GM18507 (cell line): ENCODE measurements at regions not wholly inside any gene's neighbourhood (a gene's known extent, or its start where the extent isn't known, plus 50 kb on each side); places are given as distances from the start of the nearest gene placed in this dataset.

Source experiments
- DNase-seq: peaks from one replicate; pipeline ENCODE4 v3.0.0; 2011; ENCODE audit warnings: low read depth; ENCODE audit not compliant: insufficient read length; ENCODE audit errors: extremely low spot score
- FAIRE-seq: peaks from 2 replicates; lab custom pipeline; 2011; peaks lifted over from hg19 to GRCh38; lab: Jason Lieb, UNC

GRCh38 chr4:128385683-128386304 lies 98.2 kb upstream of the PGRMC2 start:
- FAIRE-seq (no peak), DNase-seq (no peak)

- FAIRE-seq (no peak), DNase-seq (no peak)
These were observed 97.4 kb upstream of the PGRMC2 start for GRCh38 chr4:128384765-128385598.

DNA sequence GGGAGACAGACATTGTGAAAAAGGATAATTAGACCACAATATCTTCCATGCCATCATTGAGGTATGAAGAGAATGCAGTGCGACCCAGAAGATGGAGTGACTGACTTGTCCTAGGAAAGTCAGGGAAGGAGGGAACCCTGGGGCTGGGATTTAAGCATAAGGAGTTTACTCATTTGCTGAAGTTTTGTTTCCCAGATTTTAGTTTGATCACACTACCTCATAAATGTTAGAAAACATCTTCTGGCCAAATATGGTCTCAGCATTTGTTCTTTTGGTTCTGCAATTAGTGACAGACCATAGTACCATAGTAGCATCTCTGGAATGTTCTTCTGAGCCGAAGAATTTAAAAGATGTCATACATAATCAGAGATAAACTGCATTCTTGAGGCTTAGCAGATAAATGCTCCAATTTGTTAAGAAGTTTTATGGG lies 96.5 kb upstream of the PGRMC2 start:
- no peak for FAIRE-seq
- no peak for DNase-seq

DNA sequence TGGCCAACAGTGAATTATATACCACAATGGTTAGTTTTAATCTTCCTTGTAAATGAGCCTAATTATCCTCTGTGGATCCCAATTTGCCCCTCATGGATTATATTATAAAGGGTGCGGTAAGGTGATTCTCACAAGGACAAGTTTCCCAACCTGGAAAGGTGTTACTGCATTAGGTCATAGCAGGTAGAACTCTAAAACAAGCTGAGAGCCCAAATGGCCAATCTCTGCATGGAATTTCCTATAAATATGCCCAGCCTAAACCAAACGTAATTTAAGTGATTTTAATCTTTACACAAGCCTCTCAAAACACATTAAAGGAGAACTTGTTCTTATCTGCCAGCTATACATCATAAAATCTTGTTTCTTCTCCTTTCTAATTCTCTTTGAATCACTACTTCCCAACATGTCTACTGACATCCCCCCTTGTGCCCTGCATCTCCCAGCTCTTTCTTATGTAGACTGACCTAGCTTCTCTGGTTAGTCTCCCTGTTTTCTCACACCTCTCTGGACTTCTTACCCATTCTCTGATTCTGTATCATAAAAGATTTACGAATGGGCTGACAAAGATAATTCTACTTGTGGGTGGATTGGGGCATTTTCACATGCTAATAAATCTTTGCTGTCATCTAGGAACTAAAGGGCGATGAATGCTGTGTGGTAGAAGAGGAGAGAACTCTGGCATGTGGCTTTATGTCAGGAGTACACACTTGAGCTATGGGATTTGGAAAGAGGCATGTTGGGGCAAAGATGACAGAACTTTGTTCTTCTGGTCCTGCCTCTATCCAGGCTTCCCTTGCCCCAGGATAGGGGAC lies 94.3 kb upstream of the PGRMC2 start:
- FAIRE-seq (no peak), DNase-seq (no peak)

GRCh38 chr4:128380306-128380705 lies 92.7 kb upstream of the PGRMC2 start:
- DNase-seq (no peak), FAIRE-seq (no peak)

DNA sequence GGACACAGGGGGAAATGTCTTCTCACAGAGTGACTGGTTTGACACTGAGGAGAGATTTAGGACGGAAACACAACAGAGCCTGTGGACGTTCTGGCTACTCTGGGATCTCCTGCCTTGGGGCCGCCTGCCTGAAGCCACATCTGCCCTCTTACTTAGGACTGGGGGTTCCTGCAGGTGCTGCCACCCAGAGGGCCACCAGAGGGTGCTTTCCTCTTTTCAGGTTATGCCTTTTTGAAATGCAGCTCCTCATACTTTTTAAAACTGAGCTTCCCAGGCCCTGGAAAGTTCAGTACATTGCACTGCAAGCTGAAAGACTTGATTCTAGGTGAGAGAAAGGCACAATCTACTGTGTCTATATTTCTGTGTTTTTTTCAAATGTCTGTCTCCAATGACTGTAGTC lies 92.2 kb upstream of the PGRMC2 start:
- DNase-seq (no peak), FAIRE-seq (no peak)

DNA sequence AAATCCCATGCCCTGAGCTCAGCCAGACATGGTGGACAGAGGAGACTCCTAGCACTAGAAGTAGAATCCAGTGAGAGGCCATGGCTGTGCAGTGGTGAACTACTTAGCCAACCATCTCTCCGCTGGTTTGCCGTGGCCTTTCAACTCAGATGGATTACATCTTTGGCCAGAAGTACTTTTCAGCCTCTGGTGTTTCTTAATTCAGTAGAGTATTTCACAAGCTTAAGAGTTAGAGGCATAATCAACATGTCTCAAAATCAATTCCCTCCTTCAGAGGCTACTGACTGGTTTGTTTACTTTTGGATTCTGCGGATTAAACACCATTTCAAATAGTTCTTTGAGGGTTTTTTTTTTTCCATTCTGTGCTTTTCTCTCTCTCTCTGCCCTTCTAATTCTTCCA lies 91.1 kb upstream of the PGRMC2 start:
- no peak for FAIRE-seq

GRCh38 chr4:128376958-128377357 lies 89.3 kb upstream of the PGRMC2 start:
- no peak for DNase-seq
- FAIRE-seq = no peak

More for the DNA sequence above, 91.1 kb upstream of the PGRMC2 start:
- no peak for DNase-seq

DNA sequence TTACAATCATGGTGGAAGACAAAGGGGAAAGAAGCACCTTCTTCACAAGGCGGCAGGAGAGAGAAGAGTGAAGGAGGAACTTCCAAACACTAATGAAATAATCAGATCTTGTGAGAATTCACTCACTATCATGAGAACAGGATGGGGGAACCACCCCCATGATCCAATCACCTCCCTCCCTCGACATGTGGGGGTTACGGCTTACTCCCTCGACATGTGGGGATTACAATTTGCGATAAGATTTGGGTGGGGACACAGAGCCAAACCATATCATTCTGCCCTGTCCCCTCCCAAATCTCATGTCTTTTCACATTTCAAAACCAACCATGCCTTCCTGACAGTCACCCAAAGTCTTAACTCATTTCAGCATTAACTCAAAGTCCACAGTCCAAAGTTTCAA lies 88.7 kb upstream of the PGRMC2 start:
- FAIRE-seq (no peak), DNase-seq (no peak)

DNA sequence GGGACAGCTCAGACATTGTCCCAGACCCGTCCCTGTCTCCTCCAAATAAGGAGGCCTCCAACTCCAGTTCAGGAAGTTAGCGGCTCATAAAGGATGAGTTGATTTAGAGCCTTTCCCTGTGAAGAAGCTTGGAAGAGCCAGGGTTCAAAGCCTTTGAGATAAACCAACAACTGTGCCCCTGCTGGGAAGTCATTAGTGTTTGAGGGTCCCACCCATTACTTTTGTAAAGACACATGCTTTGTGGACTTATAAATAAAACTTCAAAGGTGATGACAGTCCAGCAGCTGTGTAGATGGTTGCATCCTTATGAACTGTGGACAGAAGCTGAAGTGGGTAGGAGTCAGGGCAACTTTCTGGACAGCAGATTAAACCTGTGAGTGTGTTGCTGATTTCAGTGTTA lies 86.0 kb upstream of the PGRMC2 start:
- no peak for DNase-seq
- FAIRE-seq = no peak

DNA sequence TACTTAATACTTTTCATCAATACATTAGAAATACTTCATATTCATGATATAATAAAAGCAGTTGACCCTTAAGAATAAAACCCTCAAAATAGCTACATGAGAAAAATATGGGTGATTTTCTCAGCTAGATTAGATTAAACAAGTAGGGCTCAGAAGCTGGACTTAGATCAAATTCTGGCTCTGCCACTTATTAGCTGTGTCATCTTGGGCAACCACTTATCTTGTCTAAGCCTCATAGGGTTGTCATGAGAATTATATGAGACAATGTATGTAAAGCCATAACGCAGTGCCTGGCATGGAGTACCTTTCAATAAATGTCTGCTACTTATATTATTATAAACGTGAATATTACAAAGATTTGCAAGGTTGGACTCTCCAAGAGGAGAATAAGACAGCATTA lies 84.3 kb upstream of the PGRMC2 start:
- FAIRE-seq (no peak), DNase-seq (no peak)

- FAIRE-seq (no peak), DNase-seq (no peak)
These were observed 83.6 kb upstream of the PGRMC2 start for GRCh38 chr4:128371001-128371777.

- DNase-seq (no peak), FAIRE-seq (no peak)
These were observed 78.6 kb upstream of the PGRMC2 start for GRCh38 chr4:128366212-128366611.

DNA sequence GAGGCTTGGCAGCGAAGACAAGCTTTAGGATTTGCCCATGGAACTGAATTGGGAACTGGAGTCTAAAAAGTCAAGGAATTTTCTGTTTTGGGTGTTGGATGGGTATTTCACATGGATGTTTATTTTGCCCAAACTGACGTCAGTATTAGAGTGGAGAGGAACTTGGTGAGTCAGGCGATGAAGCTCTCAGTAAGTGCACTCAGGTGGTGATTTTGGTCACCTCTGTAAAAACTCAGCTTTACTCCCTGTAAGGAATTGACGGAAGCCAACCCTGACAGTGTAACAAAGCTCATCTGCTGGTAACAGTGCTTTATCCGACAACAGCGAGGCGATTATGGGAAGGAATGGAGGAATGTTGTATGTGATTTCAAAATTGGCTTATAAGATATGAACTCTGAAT lies 77.0 kb upstream of the PGRMC2 start:
- no peak for DNase-seq
- no peak for FAIRE-seq

GRCh38 chr4:128363966-128364365 lies 76.4 kb upstream of the PGRMC2 start:
- FAIRE-seq = no peak

GRCh38 chr4:128362760-128363159 lies 75.1 kb upstream of the PGRMC2 start:
- DNase-seq = no peak
- FAIRE-seq = no peak

More at GRCh38 chr4:128363966-128364365, 76.4 kb upstream of the PGRMC2 start:
- no peak for DNase-seq

GRCh38 chr4:128359422-128359821 lies 71.8 kb upstream of the PGRMC2 start:
- no peak for DNase-seq
- no peak for FAIRE-seq

DNA sequence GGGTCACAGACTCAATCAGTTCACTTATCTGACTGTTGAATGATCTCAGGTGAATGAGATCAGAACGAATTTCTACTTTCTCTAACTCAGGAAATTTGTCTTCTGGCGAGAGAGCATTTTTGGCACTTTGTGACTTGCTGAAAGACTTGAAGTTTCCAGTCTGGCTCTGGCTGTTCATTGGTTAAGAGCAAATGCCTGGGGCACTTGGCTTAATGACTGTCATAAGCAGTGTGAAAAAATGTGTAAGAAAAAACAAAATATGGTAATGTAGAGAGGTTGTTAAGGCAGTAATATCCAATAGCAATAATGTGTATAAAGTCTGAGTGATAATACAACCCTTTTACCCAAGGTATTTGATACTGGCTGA lies 71.3 kb upstream of the PGRMC2 start:
- no peak for DNase-seq
- FAIRE-seq = no peak

DNA sequence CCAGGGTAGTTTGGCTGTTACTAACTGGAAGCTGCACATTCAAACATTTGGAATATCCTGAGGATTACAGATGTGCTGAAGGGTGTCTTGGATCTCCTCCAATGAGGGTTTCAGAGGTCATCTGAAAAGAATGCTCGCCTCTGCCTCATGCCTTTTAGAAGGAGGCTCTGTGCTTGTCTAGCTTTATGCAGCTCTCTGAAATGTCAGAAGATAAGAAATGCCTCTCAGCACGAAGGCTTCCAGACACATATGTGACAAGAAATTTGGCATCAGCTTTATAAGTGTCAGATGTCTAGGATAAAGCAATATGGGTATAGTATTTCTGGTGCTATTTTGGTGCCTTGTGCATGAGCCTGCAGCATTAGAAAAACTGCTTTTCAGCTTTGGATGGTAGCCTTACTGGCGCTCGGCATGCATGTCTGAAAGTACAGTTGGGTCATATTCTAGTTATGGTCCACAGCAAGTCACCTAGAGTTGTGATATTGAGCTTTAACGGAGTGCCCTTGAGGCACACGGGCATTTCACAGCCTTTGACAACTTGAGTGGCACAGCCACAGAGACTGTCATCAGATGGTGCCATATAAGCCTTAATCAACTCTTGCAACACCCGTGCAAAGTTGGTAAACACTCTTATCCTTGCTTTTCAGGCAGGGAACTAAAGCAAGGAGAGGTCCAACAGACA lies 70.8 kb upstream of the PGRMC2 start:
- no peak for FAIRE-seq
- DNase-seq = no peak
